ENCODE measurements at regions not wholly inside any gene's neighbourhood (a gene's known extent, or its start where the extent isn't known, plus 50 kb on each side); places are given as distances from the start of the nearest gene placed in this dataset.

GRCh38 chr4:130479674-130480073 lies 1383.7 kb downstream of the C4orf33 start:
- DNase-seq (ENCODE audit: low read depth, low spot score): no peak

DNA sequence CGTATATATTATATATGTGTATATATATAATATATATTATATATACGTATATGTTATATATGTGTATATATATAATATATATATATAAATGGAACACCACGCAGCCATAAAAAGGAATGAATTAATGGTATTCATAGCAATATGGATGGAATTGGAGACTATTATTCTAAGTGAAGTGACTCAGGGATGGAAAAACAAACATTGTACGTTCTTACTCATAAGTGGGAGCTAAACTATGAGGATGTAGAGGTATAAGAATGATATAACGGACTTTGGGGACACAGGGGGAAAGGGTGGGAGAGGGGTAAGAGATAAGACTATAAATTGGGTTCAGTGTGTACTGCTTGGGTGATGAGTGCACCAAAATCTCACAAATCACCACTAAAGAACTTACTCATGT lies 1388.9 kb downstream of the C4orf33 start:
- DNase-seq (ENCODE audit: low read depth, low spot score): no peak

- DNase-seq (ENCODE audit: low read depth, low spot score): no peak
Observed at GRCh38 chr4:130485371-130485770, 1389.4 kb downstream of the C4orf33 start.

- no peak for DNase-seq (ENCODE audit: low read depth, low spot score)
Observed at GRCh38 chr4:130486186-130486585, 1390.2 kb downstream of the C4orf33 start.

DNA sequence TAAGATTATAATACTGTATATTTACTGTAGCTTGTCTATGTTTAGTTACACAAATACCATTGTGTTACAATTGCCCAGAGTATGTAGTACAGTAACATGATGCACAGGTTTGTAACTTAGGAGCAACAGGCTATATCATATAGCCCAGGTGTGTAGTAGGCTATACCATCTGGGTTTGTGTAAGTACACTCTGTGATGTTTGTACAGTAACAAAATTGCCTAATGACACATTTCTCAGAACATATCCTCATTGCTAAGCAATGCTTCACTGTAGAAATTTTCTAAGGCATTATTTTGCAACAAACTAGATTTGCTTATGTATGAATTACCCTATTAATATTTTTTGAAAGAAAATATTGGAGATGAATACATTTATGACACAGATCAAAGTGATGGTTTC lies 1390.9 kb downstream of the C4orf33 start:
- DNase-seq (ENCODE audit: low read depth, low spot score): no peak

DNA sequence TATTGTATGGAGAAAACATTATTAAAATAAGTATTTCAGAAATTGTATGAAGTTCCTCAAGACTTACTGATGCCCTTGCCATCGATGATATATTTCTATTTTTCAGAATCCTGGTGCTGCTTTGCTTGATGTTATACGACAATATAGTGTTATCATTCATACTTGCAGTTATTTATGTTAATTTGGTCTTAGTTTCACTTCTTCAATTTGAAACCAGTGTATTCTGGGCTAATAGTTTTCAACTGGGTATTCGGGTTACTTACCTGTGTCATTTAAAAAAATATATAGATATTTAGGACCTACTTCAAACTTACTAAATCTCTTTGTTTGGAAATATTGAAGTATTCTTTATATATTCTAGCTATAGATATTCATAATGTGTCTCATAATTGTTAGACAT lies 1414.7 kb downstream of the C4orf33 start:
- DNase-seq (ENCODE audit: low read depth, low spot score): no peak

DNA sequence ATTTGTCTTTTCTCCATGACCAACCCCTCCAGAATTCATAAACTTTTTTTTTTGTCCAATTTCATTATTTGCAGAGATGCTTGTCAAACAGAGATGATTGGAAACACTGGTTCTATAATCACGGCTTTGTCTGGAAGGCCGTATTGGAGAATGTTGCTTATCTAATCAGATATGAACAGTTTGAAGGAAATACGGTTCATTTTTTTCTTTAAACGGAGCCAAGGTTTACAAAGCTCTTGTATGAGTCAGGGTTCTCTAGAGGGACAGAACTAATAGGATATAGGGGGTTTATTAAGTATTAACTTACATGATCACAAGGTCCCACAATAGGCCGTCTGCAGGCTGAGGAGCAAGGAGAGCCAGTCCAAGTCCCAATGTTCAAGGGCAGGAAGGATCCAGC lies 1415.8 kb downstream of the C4orf33 start:
- no peak for DNase-seq (ENCODE audit: low read depth, low spot score)

GRCh38 chr4:130524057-130524456 lies 1428.1 kb downstream of the C4orf33 start:
- DNase-seq (ENCODE audit: low read depth, low spot score): no peak

DNA sequence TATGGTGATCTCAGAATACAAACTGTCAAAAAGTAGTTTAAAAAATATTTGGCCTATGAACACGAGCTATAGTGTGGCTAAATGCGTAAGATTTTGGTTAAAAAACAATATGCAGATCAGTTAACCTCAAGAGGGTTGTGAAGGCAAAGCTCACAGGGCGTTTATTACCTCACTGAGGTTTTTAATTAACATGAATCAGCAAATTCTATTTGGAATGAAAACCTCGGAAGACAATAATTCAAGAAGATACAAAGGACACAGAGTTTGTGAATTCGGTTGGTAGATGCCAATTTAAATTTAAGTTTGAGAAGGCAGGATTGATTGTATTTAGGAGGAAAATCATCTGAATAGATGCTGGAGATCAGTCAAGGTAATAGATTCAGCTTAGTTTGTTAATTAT lies 1434.6 kb downstream of the C4orf33 start:
- no peak for DNase-seq (ENCODE audit: low read depth, low spot score)

- no peak for DNase-seq (ENCODE audit: low read depth, low spot score)
Observed at GRCh38 chr4:130534651-130535050, 1438.7 kb downstream of the C4orf33 start.

- DNase-seq (ENCODE audit: low read depth, low spot score): no peak
Observed at GRCh38 chr4:130542953-130543352, 1447.0 kb downstream of the C4orf33 start.

GRCh38 chr4:130545171-130545570 lies 1449.2 kb downstream of the C4orf33 start:
- DNase-seq (ENCODE audit: low read depth, low spot score): no peak

DNA sequence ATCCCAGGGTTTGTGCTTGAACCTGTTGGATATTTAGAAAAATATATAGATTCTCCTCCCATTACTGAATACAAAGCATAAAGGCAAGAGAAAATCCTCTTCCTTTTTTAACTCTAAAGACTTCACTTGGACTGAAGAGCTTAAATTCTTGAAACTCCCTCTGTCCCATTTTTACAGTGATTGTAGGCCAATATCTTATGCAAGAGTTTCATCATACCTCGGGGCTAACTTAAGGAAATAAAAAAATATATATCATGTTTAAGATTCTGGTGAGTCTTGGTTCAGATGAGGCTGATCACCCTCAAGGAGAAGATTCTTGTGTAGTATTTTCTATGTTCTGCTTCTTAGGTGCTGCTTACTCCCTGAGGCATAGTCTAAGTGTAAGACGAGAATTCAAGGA lies 1449.6 kb downstream of the C4orf33 start:
- no peak for DNase-seq (ENCODE audit: low read depth, low spot score)

GRCh38 chr4:130559268-130559667 lies 1463.3 kb downstream of the C4orf33 start:
- DNase-seq (ENCODE audit: low read depth, low spot score): no peak

DNA sequence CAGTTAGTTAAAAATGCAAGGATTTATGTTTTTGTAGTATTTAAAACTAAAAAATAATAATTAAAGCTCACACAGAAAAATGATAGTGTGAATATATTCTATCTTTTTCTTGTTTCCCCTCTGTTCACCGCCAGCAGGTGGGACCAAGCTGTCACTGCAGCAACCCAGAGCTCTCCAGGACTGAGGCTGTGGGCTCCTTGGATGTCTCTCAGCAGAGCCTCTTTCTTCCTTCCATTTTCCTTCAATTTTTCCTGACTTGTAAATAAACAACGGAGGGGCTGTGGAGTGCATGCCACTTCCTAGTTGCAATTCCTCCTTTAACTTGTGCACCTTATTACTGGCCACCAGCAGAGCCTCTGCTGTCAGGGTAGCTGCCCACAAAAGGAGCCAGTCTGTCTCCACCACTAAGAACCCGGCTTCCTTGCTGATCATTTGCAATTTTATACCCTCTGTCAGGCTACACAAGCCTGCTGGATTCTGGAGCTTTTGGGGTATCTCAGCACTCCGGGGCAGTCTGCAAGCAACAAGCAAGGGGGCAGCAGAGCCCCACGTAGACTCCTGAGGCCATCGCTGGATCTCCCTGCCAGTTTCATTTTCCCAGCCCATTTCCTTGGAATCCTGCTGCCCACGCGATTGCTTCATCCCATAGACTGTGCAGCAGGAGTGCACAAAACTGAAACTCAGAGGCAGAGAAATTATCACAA lies 1467.4 kb downstream of the C4orf33 start:
- DNase-seq (ENCODE audit: low read depth, low spot score): peak; percentile 74

- DNase-seq (ENCODE audit: low read depth, low spot score): no peak
Observed at GRCh38 chr4:130563889-130564418, 1468.0 kb downstream of the C4orf33 start.

DNA sequence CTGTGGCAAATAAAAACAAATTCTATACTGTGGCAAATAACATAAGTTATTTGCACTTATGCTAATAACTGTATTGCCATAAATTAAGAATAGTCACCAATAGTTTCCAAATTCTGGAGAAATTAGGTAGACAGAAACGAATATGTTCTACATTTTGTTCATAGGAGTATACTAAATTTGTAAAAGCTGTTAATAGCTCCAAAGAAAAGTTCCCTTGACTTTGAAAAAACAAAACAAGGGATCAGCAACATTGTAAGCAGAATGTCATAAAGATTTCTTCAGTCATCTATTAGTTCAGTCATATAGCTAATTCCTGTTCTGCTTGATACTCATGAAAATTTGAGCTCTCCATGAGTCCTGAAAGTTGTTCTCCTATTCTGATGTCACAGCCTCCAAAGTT lies 1472.8 kb downstream of the C4orf33 start:
- no peak for DNase-seq (ENCODE audit: low read depth, low spot score)

GRCh38 chr4:130573742-130574141 lies 1477.8 kb downstream of the C4orf33 start:
- DNase-seq (ENCODE audit: low read depth, low spot score): no peak

DNA sequence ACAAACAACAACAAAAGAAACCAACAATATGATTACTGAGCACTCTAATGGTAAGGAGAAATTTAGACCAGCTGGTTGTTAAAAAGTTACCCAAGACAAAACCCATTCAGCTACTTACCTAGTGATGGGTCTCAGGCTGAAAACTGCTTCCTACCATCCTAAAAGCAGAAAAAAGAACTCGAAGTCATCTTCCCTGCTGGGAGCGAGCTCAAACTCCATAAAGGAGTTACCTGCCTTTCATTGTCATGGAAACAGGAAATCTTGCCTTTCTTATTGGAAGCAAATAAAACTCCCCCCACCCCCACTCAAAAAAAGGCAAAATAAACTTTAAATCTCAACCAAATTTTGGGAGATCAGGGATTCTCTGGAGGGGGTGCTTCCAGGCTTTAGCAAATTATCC lies 1478.3 kb downstream of the C4orf33 start:
- no peak for DNase-seq (ENCODE audit: low read depth, low spot score)

- no peak for DNase-seq (ENCODE audit: low read depth, low spot score)
Observed at GRCh38 chr4:130576218-130576617, 1480.3 kb downstream of the C4orf33 start.

DNA sequence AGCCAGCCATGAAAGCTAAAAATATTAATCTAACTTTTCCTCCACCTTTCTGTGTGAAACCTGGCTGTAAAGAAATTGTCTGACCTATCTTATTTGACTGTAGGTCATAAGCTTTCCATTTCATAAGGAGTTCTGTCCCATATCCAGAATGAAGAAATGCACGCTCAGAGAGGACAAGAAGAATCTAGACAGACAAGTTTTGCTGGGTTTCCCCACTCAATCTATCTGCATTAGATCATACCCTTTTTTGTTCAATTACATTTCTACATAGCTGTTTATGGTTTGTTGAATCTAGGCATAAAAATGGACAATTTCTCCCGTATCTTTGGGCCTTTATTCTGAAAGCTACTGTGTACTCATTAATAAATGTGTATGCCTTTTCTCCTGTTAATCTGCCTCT lies 1495.1 kb downstream of the C4orf33 start:
- no peak for DNase-seq (ENCODE audit: low read depth, low spot score)

- no peak for DNase-seq (ENCODE audit: low read depth, low spot score)
Observed at GRCh38 chr4:130600706-130601105, 1504.8 kb downstream of the C4orf33 start.

DNA sequence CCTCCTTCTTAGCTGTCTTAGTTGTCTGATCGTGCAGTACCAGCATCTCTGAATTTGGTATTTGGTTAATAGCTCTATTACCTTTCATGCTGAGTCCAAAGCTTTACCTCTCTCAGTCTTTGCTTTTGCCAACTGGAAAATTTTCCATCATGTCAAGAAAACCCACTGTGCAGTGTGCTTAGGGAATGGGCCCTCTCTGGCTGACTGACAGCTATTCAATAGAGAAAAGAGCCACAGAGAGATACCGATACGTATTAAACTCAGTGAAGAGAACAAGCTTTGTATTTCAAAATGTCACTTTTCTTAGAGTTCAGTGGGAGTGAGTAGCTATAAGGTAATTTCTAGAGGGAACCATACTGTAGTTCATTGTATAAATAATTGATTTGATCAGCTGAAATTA lies 1507.1 kb downstream of the C4orf33 start:
- DNase-seq (ENCODE audit: low read depth, low spot score): no peak

GRCh38 chr4:130608121-130608520 lies 1512.2 kb downstream of the C4orf33 start:
- no peak for DNase-seq (ENCODE audit: low read depth, low spot score)

All from ELF-1 (cell line).